Vagina (tissue), 2 donors: ENCODE measurements at regions not wholly inside any gene's neighbourhood (a gene's known extent, or its start where the extent isn't known, plus 50 kb on each side); places are given as distances from the start of the nearest gene placed in this dataset.

Source experiments
- POLR2A ChIP-seq, 2 donors: fragments of 450-650 bp; IDR thresholded peaks; one replicate each; pipeline ENCODE4 v1.6.1; 2017; ENCODE audit warnings: antibody characterized with exemption in 2 of 2, mild to moderate bottlenecking in 2 of 2, moderate library complexity in 2 of 2
- POLR2AphosphoS5 ChIP-seq, 2 donors: sonication (generic); formaldehyde crosslinking; IDR thresholded peaks; one replicate each; pipeline ENCODE4 v1.9.0; 2017; ENCODE audit warnings: antibody characterized with exemption in 2 of 2, mild to moderate bottlenecking in 2 of 2, low read depth in 1 of 2; ENCODE audit not compliant: insufficient read depth in 1 of 2
- TF ChIP-seq, protein P1 (sequence below), 3 experiments: fragments of 450-650 bp in 2 of 3; fragments of 200-600 bp in 1 of 3; sonication (generic) in 1 of 3; IDR thresholded peaks; one replicate each; pipeline ENCODE4 v1.5.1; 2017 to 2019; ENCODE audit warnings: antibody characterized with exemption in 3 of 3, mild to moderate bottlenecking in 2 of 3, moderate library complexity in 2 of 3

DNA sequence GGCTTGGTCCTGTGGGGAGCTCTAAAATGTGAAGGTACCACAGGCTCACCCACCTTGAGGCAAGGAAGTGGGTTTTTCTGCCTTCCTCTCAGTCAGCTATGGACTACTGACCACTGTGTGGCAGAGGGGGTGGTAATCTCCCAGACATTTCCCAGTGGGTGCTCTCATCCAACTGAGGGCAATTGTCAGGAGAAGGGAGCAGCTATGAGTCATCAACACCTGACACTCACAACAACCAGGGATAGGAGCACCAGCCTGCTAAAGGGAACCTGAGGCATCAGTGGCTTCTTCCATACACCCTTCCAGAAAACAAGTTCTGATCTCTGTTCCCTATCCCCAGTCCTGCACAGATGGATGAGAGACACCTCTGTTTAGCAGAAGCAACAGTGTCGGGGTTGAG lies 468.8 kb downstream of the BCOR start:
- TF ChIP-seq POLR2A (IDR thresholded peaks at IDR 0.05) (no peak), POLR2AphosphoS5 (IDR thresholded peaks at IDR 0.05; ENCODE audit: insufficient read depth in 1 of 2, low read depth in 1 of 2) (no peak)
- TF ChIP-seq, protein P1, sequence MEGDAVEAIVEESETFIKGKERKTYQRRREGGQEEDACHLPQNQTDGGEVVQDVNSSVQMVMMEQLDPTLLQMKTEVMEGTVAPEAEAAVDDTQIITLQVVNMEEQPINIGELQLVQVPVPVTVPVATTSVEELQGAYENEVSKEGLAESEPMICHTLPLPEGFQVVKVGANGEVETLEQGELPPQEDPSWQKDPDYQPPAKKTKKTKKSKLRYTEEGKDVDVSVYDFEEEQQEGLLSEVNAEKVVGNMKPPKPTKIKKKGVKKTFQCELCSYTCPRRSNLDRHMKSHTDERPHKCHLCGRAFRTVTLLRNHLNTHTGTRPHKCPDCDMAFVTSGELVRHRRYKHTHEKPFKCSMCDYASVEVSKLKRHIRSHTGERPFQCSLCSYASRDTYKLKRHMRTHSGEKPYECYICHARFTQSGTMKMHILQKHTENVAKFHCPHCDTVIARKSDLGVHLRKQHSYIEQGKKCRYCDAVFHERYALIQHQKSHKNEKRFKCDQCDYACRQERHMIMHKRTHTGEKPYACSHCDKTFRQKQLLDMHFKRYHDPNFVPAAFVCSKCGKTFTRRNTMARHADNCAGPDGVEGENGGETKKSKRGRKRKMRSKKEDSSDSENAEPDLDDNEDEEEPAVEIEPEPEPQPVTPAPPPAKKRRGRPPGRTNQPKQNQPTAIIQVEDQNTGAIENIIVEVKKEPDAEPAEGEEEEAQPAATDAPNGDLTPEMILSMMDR (IDR thresholded peaks at IDR 0.05): no peak
